HG03354 (cell line): ENCODE measurements at regions not wholly inside any gene's neighbourhood (a gene's known extent, or its start where the extent isn't known, plus 50 kb on each side); places are given as distances from the start of the nearest gene placed in this dataset.

Experiments
- ATAC-seq: cut with Tn5 transposase; IDR thresholded peaks from one replicate; pipeline ENCODE4 v1.9.1; 2021; ENCODE audit warnings: mild to moderate bottlenecking; ENCODE audit not compliant: unreplicated experiment, poor library complexity, severe bottlenecking

DNA sequence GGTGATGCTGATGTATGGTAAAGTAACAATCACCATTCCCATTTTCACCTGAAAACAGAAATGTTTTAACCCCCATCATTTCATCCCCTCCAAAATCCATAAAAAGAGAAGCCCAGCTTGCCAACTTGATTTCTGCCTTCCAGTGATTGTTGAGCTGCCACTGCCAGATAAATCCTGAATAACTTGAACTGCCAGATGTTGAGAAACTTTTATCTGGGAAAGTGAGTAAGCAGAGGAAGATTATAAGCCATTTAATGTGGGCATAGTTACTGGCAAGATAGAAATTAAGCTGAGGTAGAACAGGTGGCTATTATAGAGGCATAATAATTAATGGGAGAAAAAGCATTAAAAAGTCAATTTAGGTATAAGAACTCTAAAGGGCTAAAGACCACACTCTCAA, 534.1 kb downstream of the ANKRD7 start:
- ATAC-seq = no peak

- no peak for ATAC-seq
Observed at GRCh38 chr7:118759921-118760320, 535.4 kb downstream of the ANKRD7 start.

- ATAC-seq = no peak
Observed at GRCh38 chr7:118762451-118762850, 537.9 kb downstream of the ANKRD7 start.

DNA sequence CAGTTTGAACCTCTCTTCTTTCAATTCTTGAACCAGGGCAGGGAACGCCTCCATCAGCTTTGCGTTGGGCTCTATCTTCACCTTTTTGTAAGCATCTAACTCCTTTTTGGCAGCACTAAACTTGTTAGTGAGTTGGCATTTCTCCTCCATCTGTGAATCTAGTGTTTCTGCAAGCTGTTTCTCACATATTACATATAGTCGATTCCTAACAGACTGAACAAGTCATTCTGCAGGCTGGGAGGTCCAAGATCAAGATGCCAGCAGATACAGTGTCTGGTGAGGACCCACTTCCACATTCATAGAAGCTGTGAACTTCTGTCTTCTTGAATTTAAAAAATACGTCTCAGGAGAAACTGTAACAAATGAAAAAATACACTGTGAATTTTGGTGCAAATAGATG, 539.7 kb downstream of the ANKRD7 start:
- no peak for ATAC-seq

DNA sequence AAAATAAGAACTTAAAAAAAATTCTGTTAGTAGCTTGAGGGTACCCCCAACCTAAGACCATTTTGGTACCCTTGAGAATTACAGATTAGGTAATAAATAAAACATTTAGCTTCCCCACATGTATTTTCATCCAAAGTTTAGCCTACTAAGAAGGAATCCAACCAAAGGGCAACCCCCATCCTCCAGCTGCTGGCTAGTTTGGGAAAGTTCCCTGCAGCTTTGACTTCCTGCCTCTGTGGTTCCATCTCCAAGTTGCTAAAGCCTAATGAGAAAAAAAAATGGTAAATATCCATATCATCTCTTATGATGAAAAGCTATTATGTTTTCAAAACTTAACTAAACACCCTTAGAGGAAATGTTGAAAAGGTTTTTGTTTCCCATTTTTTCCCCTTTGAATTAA, 547.2 kb downstream of the ANKRD7 start:
- no peak for ATAC-seq

GRCh38 chr7:118777308-118777707, 552.8 kb downstream of the ANKRD7 start:
- ATAC-seq = no peak

- no peak for ATAC-seq
Observed at GRCh38 chr7:118792682-118793081, 568.2 kb downstream of the ANKRD7 start.

- ATAC-seq = no peak
Observed at GRCh38 chr7:118793582-118793981, 569.1 kb downstream of the ANKRD7 start.

DNA sequence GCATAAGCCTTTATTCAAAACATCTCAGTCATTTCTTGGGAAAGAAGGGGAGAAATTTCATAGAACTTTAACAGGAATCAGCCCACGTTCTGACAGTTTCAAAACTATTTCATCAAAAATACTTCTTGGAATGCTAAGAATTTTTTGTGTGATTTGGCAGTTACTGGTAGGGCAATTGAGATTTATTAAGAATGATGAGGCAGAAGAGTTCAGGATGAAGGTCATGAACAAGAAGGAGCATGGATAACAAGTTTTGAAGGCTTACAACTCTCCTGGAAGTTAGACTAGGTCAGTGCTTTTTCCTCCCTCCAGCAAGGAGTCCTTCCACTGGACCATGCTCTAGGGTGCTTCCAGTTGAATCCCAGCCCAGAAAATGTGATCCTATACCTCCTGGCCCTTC, 569.9 kb downstream of the ANKRD7 start:
- ATAC-seq = no peak

DNA sequence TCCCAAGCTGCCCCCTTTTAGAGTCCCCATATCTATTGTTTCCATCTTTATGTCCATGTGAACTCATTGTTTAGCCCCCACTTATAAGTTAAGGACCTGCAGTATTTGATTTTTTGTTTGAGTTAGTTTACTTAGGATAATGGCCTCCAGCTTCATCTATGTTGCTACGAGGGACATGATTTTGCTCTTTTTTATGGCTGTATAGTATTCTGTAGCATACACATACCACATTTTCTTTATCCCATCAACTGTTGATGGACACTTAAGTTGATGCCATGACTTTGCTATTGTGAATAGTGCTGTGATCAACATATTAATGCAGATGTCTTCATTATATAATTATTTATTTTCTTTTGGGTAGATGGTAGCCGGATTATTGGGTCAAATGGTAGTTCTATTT, 576.9 kb downstream of the ANKRD7 start:
- ATAC-seq = no peak

- ATAC-seq = no peak
Observed at GRCh38 chr7:118802726-118803125, 578.2 kb downstream of the ANKRD7 start.

DNA sequence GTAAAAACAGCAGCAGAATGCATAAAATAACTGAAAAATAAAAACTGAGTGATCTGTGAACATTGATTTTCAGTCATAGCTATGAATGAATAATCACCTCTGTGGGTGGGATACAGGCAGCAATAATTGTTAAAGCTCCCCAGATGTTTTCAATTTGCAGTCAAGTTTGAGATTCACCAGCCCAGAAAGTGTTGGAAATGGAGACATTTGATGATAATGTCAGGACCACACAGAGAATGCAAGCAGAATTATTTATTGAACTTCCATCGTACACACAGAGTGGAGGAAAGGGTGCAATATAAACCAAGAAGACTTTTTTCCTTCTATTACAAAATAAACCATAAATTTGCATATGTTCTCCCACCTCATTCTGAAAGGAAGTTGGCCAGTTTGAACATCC, 601.7 kb downstream of the ANKRD7 start:
- no peak for ATAC-seq

DNA sequence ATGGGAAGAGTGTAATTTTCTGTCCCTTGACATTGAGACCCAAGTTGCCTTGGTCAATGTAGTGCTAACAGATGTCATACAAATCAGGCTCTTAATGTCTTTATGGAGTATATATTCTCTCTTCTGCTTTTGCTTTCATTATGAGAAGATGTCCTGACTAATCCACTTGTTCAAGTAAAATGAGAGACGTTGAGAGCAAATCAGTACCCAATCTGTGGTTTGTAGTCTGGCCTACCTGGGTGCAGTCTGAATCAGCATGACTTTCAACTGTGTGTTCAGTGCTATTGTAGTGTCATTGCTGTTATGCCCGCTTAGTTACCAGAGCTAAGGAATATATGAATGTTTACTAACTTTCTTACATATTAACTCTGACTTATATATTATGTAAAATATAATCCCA, 612.4 kb downstream of the ANKRD7 start:
- ATAC-seq = peak; percentile 96

DNA sequence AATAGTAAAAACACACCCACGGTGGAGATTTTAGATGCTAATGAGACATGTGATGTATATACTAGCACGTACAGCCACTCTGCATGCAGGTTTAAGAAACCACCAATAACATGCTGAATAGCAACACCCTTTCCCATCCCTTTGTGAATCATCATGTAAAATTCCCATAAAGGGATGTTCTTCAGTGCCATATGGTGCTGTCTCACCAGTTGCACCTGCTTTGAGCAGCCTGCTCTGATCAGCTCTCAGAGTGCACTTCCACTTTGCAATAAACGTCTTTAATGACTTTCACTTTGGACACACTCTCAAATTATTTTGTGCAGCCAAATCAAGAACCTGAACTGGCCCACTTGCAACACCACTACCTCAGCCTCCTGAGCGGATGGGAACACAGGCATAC, 615.0 kb downstream of the ANKRD7 start:
- ATAC-seq = no peak

DNA sequence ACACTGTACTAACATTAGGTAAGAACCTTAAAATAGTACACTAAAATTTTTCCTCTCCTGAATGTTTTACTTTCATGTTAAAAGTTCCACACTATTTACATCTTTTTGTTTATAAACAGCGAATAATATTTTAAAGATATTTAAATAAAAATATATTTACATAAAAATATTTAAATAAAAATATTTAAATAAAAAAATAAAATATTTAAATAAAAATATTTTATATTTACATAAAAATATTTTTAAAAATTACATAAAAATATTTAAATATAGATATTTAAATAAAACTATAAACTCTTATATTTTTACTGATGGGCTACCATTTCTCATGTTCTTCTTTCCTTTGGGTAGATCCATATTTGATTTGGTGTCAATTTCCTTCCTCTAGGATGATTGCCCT, 619.0 kb downstream of the ANKRD7 start:
- ATAC-seq = no peak

- ATAC-seq = no peak
Observed at GRCh38 chr7:118844748-118845147, 620.2 kb downstream of the ANKRD7 start.

DNA sequence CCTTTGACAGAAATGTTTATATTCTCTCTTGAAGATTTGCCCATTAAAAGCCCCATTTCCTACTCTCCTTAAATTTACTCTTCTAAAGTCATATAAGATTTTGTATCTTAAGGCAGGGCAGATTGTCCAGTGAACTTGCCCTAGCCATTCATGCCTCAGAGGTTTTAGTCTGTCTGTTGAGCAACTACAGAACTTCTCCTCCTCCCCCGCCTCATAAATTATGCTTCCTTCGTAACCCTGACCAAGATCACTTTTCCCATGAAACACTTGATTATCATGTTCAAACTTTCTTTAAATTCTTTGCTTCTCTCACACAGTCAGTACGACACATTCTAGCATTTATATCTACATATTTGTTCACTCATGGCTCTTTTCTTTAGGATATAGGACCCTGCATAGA, 621.3 kb downstream of the ANKRD7 start:
- ATAC-seq = no peak

DNA sequence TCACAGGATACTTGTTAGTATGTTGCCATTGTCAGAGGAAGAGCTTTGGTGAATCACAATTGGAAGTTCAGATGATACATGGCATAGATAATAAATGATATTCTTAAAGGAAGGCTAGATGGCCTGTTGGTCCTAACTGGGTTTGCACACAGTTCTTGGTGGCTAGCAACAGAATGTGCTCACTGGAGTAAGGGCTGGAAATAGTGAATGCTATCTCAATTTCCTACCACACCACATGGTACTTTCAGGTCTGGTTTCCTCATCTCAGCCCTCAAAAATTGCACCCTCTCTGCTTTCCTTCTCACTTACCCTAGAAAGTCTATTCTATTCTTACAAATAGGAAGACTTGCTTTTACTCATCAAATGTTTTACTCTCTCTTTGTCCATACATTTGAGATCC, 622.5 kb downstream of the ANKRD7 start:
- no peak for ATAC-seq

- no peak for ATAC-seq
Observed at GRCh38 chr7:118855290-118855689, 630.8 kb downstream of the ANKRD7 start.

- ATAC-seq = no peak
Observed at GRCh38 chr7:118858651-118859149, 634.2 kb downstream of the ANKRD7 start.

DNA sequence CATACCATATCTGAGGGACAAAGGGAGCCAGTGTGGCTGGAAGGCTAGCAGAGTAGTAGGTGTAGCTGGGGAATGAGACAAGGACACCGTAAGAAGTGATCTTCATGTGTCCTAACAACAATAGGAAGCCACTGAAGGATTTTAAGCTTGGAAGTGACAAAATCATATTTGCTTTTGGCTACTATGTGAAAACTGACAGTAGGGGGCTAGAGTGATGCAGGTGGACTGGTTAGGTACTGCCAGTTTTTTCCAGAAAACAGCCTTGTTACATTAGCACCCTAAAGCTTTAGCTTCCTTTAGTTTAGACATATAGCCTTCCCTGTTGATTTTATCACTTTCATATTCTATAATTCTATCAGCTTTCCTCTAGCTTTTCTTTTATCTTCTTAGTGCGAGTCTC, 637.1 kb downstream of the ANKRD7 start:
- ATAC-seq = no peak

GRCh38 chr7:118862740-118863139, 638.2 kb downstream of the ANKRD7 start:
- ATAC-seq = no peak

DNA sequence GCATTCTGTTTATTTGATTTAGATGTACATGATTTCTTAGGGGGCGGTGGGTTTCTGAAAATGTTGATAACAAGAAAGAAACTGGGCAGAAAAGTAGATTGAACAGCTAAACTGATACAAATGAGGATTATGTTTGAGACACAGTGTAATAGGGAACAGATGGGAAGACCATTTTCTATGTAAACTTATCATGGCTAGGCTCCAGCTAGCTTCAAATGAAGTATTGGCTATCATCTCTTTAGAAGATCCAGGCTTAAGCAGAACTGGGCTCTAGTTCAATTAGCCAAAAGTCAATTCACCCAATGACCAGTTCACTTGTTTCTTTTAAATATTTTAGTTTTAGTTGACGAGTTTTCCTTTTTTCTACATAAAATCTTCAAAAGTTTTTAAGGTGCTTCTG, 639.5 kb downstream of the ANKRD7 start:
- ATAC-seq = no peak
